Activated CD4-positive, alpha-beta T cell treated with anti-CD3 and anti-CD28 coated beads for 48 hours (primary cell): ENCODE measurements at regions not wholly inside any gene's neighbourhood (a gene's known extent, or its start where the extent isn't known, plus 50 kb on each side); places are given as distances from the start of the nearest gene placed in this dataset.

Experiments used
- DNase-seq: peaks from one replicate; pipeline ENCODE4 v3.0.0-alpha.2; 2020

DNA sequence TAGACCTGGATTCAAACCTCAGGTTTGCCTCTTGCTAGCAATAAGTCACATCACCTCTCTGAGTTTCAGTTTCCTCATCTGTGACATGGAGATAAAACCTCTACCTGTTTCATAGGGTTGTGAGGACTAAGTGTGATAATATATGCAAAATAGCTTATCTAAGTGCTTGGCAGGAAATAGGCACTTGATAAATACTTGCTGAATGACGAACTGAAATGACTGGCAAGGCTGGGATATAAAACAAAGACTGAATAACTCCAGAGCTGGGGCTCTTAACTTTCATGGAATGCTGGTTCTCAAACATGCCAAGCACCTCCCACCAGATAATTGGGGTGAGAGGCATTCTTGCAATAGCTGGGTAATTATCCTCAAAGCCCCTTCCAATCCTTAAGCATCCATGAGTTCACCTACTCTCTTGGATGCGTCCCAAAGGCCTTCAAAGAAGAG lies 87.6 kb downstream of the ADRB2 start:
- no peak for DNase-seq

DNA sequence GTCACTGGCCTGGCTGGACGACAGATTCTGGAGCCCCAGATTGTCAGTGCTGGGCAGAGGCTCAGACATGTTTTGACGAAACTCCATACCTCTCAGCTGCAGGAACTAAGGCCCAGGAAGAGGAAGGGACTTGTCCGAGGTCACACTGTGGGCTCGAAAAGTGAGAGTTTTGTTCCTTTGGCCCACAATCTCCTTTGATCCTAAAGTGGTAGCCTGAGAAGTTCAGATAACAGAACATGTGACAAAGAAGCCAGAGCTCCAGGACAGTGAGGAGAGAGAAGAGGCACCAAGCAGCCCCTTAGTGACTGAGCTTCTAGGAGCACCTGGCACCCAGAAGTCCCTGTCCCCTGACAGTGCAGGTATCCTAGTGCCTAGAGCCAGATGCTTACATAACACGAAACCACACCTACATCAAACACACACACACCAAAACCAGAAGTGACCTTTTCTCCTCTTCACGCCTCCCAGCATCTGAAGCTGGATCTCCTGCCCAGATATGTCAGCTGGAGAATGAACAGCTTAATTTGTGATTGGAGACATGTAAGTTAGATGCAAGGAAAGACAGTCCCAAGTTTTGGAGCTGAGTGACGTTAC lies 88.9 kb downstream of the ADRB2 start:
- no peak for DNase-seq

DNA sequence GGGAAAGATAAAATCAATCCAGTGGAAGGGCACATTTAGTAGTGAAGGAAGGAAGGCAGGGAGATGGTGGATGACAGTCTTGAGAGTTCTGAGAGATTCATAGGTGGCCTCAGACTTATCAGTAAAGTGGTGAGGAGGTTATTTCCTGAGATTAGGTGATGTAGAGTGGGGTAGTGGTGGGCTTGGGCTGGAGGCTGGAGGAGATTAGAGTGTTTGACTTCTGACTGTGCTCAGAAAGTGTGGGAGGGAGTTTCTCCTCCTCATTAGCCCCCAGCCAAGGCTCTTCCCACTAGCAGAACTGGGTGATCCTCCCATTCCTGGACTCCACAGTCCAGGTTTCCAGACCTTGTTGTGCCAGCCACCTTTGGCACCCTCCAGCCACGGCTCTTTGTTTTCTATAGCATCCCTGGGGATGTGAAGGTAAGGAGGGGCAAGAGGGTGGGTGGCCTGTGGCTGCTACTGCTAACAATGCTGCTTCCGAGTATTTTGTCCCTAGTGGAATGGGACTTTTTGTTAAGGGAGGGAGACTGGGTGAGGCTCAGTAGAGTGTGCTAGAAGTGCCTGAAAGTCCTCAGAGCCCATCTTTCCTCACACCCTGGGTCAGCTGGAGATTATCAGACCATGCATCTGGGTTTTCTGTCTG lies 94.4 kb downstream of the ADRB2 start:
- no peak for DNase-seq

DNA sequence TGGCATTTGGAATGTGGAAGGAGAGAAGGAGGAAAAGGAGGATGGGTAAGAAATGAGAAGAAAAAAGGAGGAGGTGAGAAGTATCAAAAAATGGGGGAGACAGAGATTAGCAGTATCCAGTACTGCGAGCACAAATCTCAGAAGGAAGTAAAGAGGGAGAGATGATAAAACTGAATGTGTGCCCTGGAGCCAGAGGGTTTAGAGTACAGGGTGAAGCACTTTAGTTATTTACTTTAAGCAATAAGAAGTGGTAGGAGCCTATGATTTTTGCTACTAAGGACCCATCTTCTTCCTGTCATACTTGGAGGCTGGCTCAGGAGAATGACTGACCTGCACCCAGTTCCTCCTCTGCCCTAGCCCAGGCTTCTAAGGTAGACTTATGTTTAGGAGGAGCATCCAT lies 94.9 kb downstream of the ADRB2 start:
- DNase-seq: no peak

DNA sequence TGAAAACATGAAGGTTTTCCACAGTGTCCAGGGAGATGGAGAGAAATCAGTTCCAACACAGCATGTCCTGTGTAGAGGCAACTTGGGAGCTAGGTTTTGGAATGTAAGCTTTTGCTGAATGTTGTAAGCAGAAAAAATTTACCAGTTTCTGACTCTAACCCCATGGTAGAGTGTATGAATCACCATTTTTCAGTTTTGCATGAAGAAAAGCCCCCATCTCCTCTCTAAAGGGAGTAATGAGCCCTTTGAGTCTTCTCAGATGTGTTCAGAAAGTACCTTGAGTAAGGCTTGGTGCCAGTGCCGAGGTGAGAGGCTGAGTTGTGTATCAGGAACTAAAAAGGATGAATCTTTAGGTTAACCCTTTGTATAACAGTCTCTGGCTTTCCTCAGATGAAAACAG lies 96.2 kb downstream of the ADRB2 start:
- peak; percentile 7 for DNase-seq

DNA sequence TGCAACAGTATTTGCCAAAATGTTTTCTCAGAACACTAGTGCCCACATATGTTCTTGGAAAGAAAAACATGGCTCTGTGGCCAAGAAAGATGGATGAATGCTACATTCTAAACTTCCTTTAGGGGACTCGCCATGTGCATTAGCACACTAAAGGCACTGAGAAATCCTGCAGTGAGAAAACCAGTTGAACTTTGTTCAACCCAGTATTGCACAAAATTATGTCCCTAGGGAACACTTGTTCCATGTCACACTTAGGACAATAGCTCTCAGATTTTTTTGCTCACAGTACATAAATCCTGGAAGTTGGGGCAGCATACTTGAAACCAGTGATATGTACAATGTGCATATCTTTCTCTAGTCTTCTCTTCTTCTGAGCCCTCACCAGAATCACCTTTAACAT lies 96.6 kb downstream of the ADRB2 start:
- no peak for DNase-seq

DNA sequence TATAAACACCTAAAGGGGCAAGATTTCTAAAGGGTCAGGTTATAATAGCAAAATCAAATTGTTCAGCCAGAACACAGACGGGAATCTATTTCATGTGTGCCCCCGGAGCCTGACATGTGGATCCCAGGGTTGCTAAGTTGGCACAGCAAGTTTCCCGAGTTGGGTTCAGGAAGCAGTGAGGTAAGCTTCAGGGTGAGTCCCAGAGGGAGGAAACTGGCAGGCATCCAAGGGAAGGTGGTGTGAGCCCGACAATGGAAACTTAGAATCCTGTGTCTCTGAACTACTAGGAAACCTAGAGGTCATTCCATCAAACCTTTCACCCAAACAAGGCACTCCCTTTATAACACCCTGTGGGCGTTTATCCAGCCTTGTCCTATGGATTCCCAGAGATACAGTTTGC lies 98.4 kb downstream of the ADRB2 start:
- no peak for DNase-seq

DNA sequence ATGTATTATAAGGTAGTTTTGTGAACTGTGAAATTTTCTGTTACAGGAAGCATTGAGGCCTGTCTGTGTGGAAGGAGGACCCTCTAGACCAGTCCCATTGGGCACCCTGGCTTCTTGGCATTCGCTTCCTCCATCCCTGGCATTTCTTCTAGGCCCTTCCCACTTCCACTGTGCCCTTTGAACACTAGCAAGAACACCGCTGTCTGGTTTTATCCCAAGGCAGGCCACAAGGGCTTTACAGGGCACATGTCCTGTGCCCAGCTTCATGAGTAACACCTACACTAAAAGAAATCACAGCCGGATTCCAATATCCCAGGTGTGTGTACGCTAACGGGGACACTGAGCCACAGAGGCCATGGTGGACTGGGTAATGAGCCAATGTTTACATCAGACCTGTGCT lies 99.8 kb downstream of the ADRB2 start:
- DNase-seq: no peak

DNA sequence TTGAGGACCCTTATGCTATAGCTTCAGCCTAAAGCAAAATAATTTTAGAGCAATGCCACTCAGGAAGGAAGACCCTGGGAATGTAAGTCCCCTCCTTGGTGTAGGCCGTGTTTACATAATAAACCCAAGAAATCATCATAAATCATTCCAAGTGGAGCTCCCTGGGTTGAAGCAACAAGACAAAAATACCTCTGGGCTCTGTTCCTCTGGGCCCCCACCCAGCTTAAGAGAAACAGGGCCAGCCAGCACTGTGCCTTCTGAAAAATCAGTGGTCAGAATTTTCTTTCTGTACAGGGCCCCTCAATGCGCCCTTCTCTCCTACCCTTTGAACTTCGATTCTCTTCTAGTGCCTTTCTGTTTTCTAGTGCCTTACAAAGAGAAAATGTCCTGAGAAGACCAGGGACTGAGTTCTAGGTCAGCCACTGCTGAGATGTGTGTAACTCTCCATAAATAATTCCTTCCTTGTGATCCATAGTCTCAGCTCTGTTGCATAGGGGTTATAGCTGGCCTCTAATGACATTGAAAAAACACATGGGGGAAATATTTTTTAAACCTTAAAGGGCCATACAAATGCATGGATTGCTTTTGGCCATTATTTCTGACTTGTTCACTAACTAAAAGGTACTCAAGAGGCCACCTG lies 101.0 kb downstream of the ADRB2 start:
- DNase-seq: no peak

DNA sequence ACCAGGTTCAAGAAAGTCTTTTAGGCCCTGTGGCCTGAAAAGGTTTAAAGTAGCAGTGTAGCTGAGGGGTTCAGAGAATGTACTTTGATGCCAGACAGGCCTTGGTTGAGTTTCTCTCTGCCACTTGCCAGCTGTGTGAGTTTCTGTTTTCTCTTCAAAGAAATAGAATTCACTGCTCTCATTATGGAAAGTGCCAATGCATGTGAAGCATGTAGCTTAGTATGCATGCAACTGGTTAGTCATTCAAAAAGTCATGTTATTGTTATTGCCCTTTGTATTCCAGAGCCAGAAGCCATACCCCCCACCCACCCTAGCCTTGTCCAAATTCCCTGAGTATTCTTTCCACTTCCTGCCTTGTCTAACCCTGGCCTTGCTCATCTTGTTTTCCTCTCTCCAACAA lies 101.7 kb downstream of the ADRB2 start:
- no peak for DNase-seq

DNA sequence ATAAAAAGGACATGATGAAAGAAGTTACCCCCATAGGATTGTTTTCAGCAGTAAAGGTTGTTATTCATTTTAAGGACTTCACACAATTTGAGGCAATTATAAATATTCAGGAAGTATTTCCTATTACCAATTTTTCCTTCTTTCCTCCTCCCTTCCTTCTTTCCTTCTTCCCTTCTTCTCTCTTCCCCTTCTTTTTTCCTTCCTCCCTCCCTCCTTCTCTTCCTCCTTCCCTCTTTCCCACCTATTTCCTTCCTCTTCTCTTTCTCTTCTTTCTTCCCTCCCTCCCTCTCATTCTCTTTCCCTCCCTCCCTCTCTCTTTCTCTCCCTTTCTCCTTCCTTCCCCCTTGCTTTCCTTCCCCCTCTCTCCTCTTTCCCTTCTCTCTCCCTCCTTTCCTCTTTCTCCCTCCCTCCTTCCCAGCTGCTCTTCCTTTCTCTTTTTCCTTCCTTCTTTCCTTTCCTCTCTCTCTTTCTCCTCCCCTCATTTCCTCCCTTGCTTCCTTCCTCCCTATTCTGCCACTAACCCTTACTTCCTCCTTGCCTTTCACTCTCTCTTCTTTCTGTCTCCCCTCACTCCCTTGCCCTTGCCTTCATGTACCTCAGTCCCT lies 105.1 kb downstream of the ADRB2 start:
- no peak for DNase-seq

DNA sequence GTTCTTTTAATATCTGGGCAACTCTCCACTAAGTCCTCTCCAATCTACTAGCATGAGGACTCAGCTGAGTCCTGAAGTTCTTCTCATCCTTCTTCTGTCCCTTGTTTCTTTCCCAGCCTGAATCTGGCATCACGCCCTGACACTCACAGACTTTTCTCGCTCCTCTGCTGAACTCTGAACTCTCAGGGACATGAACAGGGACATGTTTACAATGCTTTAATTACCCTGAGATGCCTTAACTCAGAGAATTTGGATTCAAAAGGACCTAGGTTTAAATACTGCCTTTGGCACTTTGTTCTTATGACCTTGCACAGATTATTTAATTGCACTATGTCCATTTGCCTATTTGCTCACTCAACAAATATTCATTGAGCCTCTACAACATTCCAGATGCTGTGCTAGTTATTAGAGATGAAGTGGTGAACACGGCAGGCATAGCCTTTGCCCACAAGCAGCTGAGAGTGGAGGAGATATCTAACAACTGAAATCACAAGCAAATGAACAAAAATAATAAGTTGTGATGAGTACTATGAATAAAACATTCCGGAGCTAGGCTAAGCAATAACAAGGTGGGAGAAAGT lies 106.0 kb downstream of the ADRB2 start:
- no peak for DNase-seq

DNA sequence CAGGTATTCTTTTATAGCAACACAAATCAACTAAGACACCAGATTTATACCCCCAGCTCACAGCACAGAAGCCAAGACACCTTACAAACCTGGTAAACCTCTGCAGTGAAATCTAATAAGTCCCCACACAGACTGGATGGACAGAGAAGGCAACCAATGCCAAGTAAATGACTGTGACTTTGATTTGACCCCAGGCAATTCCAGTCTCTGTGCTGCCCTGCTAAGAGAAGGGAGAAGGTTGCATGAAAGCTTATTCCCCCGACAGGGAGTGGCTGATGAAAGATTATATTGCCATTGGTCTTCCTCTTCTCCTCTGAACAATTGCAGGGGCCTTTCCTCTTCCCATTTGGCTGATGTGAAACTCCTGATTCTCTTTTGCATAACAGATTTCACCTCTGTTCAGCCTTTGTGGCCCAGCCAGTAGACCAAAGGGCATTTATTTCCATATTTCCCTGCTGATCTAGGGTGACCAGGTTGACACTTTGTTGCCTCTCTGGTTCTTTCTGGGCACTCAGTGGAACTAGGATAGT lies 107.6 kb downstream of the ADRB2 start:
- no peak for DNase-seq

DNA sequence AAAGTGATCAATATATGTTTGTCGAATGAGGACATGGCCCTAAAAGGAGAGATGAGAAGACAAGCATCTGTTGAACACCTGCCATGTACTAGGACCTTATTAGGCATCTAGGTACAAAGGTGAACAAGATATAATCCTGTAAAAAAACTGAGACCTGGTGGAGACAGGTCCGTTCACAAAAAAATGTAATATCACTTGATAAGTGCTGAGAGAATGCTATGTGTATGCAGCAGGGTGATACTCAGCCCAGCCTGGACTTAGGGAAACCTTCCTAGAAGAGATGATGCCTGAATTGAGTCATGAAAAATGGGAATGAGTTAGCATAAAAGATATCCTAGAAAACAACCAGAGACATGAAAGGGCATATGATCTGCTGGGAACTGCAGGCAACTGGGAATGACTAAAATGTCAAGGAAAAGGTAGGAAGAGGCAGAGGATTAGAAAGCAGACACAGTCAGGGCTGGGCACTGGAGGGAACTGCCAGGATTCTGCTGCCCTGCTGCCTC lies 108.5 kb downstream of the ADRB2 start:
- no peak for DNase-seq

DNA sequence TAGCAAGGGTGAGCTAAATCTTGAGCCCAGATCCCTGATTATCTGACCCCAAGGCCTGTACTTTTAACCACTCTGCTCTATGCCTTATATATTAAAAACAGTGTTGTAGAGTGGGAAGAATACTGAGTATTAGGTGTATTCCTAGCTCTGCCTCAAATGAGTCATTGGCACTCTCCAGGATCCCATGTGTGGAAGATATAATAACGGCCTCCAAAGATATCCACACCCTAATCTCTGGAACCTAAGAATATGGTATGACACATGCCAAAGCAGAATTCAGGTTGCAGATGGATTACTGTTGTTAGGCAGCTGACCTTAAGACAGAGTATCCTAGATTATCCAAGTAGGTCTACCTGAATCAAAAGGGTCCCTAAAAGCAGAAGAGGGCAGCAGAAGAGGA lies 110.8 kb downstream of the ADRB2 start:
- no peak for DNase-seq

DNA sequence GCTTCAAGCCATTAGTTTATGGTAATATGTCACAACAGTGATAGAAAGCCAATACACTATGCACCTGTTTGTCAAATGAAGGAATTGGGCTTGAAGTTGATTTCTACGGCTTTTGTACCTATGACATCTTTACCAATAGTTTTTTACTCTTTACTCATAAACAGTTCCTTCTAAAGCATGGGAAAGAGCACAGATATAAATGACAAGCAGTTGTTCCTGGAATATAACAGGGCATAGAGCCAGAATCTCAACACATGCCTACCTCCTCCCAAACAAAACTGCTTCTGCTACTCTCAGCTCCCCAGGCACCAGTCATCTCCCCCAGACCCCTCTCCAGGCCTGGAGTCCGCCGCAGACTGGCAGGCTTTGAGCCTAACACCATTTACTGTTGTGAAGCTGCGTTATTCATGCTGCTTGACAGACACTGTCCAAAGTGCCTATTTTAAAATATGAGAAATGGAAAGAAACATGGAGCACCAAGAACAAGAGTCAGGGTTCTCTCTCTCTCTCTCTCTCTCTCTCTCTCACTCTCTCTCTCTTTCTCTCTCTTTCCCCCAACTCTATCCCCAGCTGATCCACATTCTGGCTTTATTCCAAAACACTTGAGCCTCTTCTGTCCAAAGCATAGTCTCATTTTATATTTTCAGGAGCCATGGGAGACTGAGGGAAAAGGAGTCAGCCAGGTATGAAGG lies 111.6 kb downstream of the ADRB2 start:
- no peak for DNase-seq

DNA sequence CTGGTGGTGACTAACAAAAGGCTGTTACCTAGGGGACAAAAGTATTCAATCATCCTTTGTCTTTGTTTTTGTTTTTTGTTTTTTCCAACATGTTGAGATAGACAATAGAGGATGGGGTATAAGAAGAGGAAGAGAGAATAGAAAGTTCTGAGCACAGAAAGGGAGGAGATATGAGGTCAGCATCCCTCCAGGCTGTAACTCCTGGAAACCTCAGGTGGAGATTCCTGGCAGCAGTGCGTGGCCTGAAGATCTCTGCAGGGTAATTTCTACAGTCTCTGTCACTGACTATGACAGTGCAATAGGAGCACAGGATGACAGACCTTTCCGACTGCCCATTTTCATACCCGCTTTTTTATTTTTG lies 112.1 kb downstream of the ADRB2 start:
- DNase-seq: no peak

DNA sequence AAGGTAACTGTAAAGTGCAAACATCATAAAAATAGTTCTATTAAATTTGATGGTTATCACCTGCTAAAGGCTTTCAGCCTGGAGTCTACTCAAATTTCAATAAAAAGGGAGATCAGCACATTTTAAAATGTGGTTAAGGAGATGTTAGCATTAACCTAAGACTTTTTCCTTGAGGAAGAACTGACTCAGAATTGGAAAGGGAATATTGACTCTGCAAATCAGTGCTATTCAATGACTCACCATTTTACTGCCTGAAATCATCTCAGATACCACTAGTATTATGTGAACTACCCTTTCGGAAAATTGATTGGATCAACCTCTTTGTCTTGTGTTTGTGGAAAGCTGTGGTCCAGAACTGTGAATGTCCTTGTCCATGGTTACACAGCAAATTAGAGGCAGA lies 113.3 kb downstream of the ADRB2 start:
- no peak for DNase-seq

DNA sequence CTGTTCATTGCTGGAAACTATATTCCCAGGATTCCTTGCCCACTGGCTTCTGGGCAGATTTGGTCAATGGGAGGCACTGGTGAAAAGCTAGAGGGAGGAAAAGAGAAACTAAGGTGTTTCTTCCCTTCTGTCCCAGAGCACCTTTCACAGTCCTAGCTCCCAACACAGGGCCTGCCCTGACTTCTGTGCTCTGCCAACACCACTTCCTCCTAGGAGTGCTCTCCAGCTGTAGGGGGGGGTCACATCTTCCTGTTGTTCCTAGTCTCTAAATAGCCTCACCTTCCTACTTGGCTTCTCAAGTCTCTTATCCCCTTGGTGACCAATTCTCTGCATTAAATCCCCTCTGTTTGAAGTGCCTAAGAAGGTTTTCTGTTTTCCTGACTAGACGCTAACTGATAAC lies 115.4 kb downstream of the ADRB2 start:
- no peak for DNase-seq

DNA sequence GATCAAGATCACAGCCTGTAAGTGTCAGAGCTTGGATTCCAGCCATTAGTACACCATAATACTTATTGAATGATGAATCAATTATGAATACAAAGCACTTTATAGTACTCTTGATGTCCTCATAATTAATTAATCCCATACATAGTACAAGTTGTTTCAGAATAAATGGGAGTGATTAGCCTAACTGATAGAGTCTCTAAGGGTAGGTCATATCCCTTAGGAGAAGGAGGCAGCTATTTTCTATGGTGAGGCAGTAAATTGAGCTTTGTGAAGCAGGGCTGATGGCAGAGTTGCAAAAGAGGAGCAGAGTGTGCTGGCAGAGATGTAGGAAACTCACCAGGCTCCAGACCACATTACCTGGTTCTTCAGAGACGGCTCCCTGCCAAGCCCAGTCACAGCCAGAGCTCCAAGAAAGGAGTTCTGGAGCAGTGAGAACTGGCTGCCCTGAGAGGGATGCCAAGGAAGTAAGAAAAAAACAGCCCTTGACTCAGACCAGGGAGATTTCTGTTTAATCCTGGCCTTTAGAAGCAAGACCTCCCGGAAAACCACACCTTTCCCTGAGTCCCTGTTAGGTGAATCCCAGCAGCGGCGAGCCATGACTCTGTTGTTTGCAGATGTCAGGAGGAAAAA lies 112.9 kb downstream of the SH3TC2 start:
- no peak for DNase-seq

DNA sequence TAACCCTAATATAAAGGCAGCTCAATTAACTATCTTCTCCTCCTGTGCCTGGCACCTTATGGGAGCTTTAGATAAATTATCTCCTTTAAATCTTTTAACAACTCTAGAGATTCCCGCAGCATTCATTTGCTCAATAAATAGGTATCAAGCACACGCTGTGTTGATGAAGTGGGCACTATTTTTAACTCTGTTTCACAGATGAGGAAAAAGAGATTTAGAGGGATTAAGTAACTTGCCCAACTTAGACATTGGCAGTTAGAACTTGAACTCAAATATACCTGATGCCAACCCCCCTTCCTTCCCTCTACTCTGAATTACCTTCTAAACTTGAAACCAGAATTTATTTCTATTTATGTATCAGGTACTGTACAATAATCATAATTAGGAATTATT lies 112.4 kb downstream of the SH3TC2 start:
- no peak for DNase-seq

DNA sequence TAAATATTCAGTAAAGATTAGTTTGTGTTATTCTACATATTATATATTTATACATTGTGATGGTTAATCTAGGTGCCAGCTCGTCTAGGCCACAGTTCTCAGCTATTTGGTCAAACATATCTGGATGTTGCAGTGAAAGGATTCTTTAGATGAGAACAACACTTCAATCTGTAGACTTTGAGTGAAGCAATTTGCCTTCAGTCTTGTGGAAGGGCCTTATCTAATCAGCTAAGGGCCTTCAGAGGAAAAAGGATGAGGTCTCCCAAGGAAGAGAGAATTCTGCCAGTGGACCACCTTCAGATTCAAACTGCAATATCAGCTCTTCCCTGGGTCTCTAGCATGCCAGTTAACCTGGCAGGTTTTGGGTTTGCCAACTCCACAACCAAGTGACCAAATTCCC lies 112.0 kb downstream of the SH3TC2 start:
- no peak for DNase-seq
